Type B pancreatic cell (in vitro differentiated cells): ENCODE measurements at regions not wholly inside any gene's neighbourhood (a gene's known extent, or its start where the extent isn't known, plus 50 kb on each side); places are given as distances from the start of the nearest gene placed in this dataset.

Experiments used
- DNase-seq: peaks from one replicate; pipeline ENCODE4 v3.0.0; 2021; ENCODE audit warnings: mixed read lengths; ENCODE audit not compliant: unreplicated experiment; ENCODE audit errors: extremely low spot score
- H3K27ac Mint-ChIP-seq: 2 replicates; pipeline ENCODE4 v1.8.0; 2021; ENCODE audit warnings: mild to moderate bottlenecking, mixed read lengths
- H3K27me3 Mint-ChIP-seq: 2 replicates; pipeline ENCODE4 v1.8.0; 2021; ENCODE audit warnings: mixed read lengths
- H3K36me3 Mint-ChIP-seq: 2 replicates; pipeline ENCODE4 v1.8.0; 2021; ENCODE audit warnings: mixed read lengths
- H3K4me1 Mint-ChIP-seq: one replicate; pipeline ENCODE4 v1.8.0; 2021; ENCODE audit warnings: mixed read lengths; ENCODE audit not compliant: unreplicated experiment
- H3K4me3 Mint-ChIP-seq: 2 replicates; pipeline ENCODE4 v1.8.0; 2021; ENCODE audit warnings: mild to moderate bottlenecking, mixed read lengths
- H3K9me3 Mint-ChIP-seq: 2 replicates; pipeline ENCODE4 v1.8.0; 2021; ENCODE audit warnings: mixed read lengths
- CTCF ChIP-seq: fragments of 200-600 bp; sonication (generic); conservative IDR thresholded peaks from 2 replicates; pipeline ENCODE4 v1.5.0; 2021; ENCODE audit warnings: antibody characterized with exemption, mild to moderate bottlenecking

DNA sequence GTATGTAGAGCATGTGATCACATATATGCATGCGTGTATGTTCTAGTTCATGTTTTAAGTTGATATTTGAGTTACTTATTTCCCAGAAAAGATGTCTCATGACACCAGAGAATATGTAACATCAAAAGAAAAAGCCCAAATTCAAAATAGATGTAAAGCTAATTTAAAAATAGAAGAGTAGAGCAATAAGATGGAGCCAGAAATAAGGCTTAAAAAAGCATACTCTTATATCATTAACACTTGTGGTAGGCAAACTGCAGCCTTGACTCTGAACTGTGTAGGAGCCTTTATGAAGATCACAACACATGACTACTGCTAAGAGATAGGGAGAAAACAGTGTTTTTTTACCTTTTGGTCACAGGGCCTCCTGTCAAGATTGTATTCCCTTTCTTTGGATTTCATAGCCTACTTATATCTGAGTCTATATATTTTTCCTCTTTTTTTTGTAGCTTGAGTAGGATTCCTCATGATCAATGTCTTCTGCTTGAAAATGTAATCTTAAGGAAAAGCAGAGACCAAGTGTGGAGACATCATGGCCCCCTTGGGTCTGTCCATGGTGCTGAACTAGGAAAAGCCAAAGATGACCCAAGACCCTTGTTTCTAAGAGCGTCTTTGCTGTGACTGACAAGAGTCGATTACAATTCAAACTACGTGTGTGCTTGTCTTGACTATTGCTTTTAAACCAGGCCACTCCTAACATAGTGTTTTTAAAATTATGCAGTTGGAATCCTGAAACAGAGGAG lies 390.4 kb downstream of the SHISA9 start:
- H3K4me1 Mint-ChIP-seq: no peaks in the 10 kb centered on the region
- no peak for TF ChIP-seq CTCF
- H3K27me3 Mint-ChIP-seq: peaks cover 3% of the 10 kb centered on the region
- no peaks in the 10 kb centered on the region for H3K36me3 Mint-ChIP-seq
- DNase-seq: no peak
- H3K27ac Mint-ChIP-seq: no peak overlapping the region
- no peaks in the 10 kb centered on the region for H3K9me3 Mint-ChIP-seq
- no peak overlapping the region for H3K4me3 Mint-ChIP-seq

DNA sequence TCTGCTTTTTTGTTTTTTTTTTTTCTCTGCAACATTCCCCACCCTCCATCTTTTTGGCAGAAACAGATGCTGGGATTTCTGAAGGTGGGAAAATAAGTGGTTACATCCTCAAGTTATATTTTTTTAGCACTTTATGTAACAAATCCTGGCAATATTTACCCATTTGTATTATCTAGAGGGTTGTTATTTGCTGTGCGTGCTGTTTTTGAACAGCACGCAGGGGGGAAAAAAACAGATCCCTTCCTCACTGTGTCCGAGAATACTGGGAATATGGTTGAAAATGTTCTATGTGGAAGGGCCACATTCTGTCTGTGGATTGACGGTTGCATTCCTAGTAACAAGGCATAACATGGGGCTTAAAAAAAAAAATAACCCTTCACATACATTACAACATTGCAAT lies 394.8 kb downstream of the SHISA9 start:
- Mint-ChIP-seq H3K36me3 (no peaks in the 10 kb centered on the region), H3K27me3 (no peaks in the 10 kb centered on the region), H3K27ac (no peak overlapping the region), H3K4me3 (no peak overlapping the region), H3K9me3 (no peaks in the 10 kb centered on the region), H3K4me1 (no peaks in the 10 kb centered on the region)
- TF ChIP-seq CTCF: no peak
- no peak for DNase-seq

DNA sequence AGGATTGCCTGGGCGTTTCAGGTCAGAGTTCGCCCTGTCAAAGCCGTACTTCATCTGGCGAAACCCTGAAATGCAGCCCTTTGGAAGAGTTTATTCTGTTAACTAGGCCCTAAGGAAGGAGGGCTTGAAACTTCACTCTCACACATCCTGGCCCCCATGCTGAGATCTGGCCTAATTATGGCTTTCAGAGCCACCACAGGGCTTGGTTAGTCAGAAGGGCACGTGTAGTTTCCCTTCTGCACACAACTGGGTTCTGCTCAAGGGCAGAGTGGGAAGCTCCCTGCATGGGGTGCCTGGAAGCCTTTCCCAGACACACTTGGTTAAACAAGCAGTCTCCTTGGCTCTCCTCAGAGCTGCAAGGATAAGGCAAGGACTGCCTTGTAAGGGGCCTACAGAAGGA lies 397.3 kb downstream of the SHISA9 start:
- H3K27me3 Mint-ChIP-seq: no peaks in the 10 kb centered on the region
- H3K9me3 Mint-ChIP-seq: no peaks in the 10 kb centered on the region
- no peaks in the 10 kb centered on the region for H3K4me1 Mint-ChIP-seq
- no peak for DNase-seq
- no peak overlapping the region for H3K27ac Mint-ChIP-seq
- TF ChIP-seq CTCF: no peak
- no peak overlapping the region for H3K4me3 Mint-ChIP-seq
- H3K36me3 Mint-ChIP-seq: no peaks in the 10 kb centered on the region

GRCh38 chr16:13300066-13300840 lies 398.9 kb downstream of the SHISA9 start:
- Mint-ChIP-seq H3K27me3 (no peaks in the 10 kb centered on the region), H3K9me3 (no peaks in the 10 kb centered on the region), H3K27ac (no peak overlapping the region), H3K4me1 (no peaks in the 10 kb centered on the region), H3K36me3 (no peaks in the 10 kb centered on the region), H3K4me3 (no peak overlapping the region)
- no peak for DNase-seq
- no peak for TF ChIP-seq CTCF

- Mint-ChIP-seq H3K36me3 (no peaks in the 10 kb centered on the region), H3K4me3 (no peak overlapping the region), H3K27me3 (no peaks in the 10 kb centered on the region), H3K27ac (no peak overlapping the region), H3K9me3 (no peaks in the 10 kb centered on the region), H3K4me1 (no peaks in the 10 kb centered on the region)
- no peak for TF ChIP-seq CTCF
- no peak for DNase-seq
Measured at GRCh38 chr16:13305019-13305755, 403.8 kb downstream of the SHISA9 start.
